GM12892 (cell line): ENCODE measurements at regions not wholly inside any gene's neighbourhood (a gene's known extent, or its start where the extent isn't known, plus 50 kb on each side); places are given as distances from the start of the nearest gene placed in this dataset.

ENCODE experiments used
- POLR2A ChIP-seq: IDR thresholded peaks from 2 replicates; pipeline ENCODE4 v1.6.1; 2011; ENCODE audit warnings: low read depth, low read length, control low read depth
- TAF1 ChIP-seq: IDR thresholded peaks from 2 replicates; pipeline ENCODE4 v1.6.1; 2011; ENCODE audit warnings: low read depth, mild to moderate bottlenecking, control low read depth, low read length, borderline replicate concordance

DNA sequence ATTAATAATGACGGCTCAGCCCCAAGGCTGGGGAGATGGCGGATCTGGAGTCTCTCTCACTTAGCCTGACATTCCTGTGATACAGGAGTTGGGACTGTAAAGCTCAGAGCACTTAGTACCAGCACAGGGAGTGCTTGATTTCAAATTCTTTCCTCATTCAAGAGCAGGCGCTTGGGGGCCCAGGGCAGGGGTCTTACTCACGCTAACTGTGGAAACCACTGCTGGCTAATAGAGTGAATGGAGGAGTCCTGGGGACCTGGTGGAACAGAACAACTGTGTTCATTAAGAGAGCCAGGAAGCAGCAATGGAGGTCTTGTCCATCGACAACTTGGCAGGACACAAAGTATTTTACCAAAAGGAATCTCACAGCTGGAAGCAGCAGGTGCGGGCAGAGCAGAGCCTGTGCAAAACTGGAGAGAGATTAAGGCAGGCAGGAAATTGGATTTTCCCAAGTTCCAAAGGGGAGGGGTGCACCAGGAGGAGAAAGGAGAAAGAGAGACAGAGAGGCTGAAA is 358.9 kb downstream of the TNS1 start:
- TF ChIP-seq POLR2A (no peak), TAF1 (no peak)
